ENCODE measurements at regions not wholly inside any gene's neighbourhood (a gene's known extent, or its start where the extent isn't known, plus 50 kb on each side); places are given as distances from the start of the nearest gene placed in this dataset.

- no peak for FAIRE-seq
- H3K4me3 ChIP-seq, result no peak overlapping the region
- ATAC-seq, result no peak
- ChIA-PET POLR2A (no interaction called here), CTCF (no interaction called here)
- H3K4me1 ChIP-seq, result no peaks in the 10 kb centered on the region
- no peak for DNase-seq (ENCODE audit: low read depth in 1 of 2, low spot score in 1 of 2)
- 7% methylated on average over 4 of the region's 4 CpGs for WGBS (ENCODE audit: missing lambda C conversion rate)
- TF ChIP-seq TFCP2L1 (CRISPR knock-in tag; IDR thresholded peaks at IDR 0.05) (no peak), NPAS2 (CRISPR knock-in tag; IDR thresholded peaks at IDR 0.05; ENCODE audit: borderline replicate concordance) (no peak), SMC3 (IDR thresholded peaks at IDR 0.05) (no peak), CHD4 (IDR thresholded peaks at IDR 0.05; ENCODE audit: borderline replicate concordance) (no peak), HMGXB4 (CRISPR knock-in tag; IDR thresholded peaks at IDR 0.05; ENCODE audit: borderline replicate concordance) (no peak), NR3C1 (IDR thresholded peaks at IDR 0.05) (no peak), CBX8 (IDR thresholded peaks at IDR 0.05) (no peak), CHD2 (IDR thresholded peaks at IDR 0.05; ENCODE audit: low read length, partially characterized antibody) (no peak)
- no peak overlapping the region for H3K27ac ChIP-seq
- H3K4me2 ChIP-seq, result no peak overlapping the region
- H3K9me3 ChIP-seq, result no peaks in the 10 kb centered on the region
These were observed 229.7 kb downstream of the BUD13 start for GRCh38 chr11:116543099-116543498.

GRCh38 chr11:116542406-116542805, 230.4 kb downstream of the BUD13 start:
- TF ChIP-seq KDM1A (IDR thresholded peaks at IDR 0.05; ENCODE audit: low read depth) (no peak), EHMT2 (IDR thresholded peaks at IDR 0.05; ENCODE audit: low read depth) (no peak), ELK1 (IDR thresholded peaks at IDR 0.05; ENCODE audit: low read depth, low read length) (no peak), ZNF302 (CRISPR knock-in tag; IDR thresholded peaks at IDR 0.05) (no peak)
- POLR2A ChIA-PET, result no interaction called here
- H3K9me3 ChIP-seq, result no peaks in the 10 kb centered on the region
- CTCF ChIA-PET, result no interaction called here
- no peak overlapping the region for H3K4me2 ChIP-seq
- no peaks in the 10 kb centered on the region for H3K4me1 ChIP-seq
- no peak for FAIRE-seq
- no peak overlapping the region for H3K27ac ChIP-seq
- no peak overlapping the region for H3K4me3 ChIP-seq
- ATAC-seq, result no peak
- no peak for DNase-seq (ENCODE audit: low read depth in 1 of 2, low spot score in 1 of 2)
- 0% methylated on average over 6 of the region's 6 CpGs for WGBS (ENCODE audit: missing lambda C conversion rate)

- no peak for DNase-seq (ENCODE audit: low read depth in 1 of 2, low spot score in 1 of 2)
- ChIA-PET CTCF (no interaction called here), POLR2A (no interaction called here)
- 0% methylated on average over 1 of the region's 1 CpG for WGBS (ENCODE audit: missing lambda C conversion rate)
- TF ChIP-seq EP300 (IDR thresholded peaks at IDR 0.05) (no peak), KDM1A (IDR thresholded peaks at IDR 0.05; ENCODE audit: low read depth) (no peak), FOSB (CRISPR knock-in tag; IDR thresholded peaks at IDR 0.05) (no peak), FOSL2 (IDR thresholded peaks at IDR 0.05) (no peak), FOSL2 (CRISPR knock-in tag; IDR thresholded peaks at IDR 0.05) (no peak), ATOH8 (CRISPR knock-in tag; IDR thresholded peaks at IDR 0.05; ENCODE audit: low read depth) (no peak), EHMT2 (IDR thresholded peaks at IDR 0.05; ENCODE audit: low read depth) (no peak), FOXS1 (CRISPR knock-in tag; IDR thresholded peaks at IDR 0.05) (no peak), POLR2AphosphoS2 (conservative IDR thresholded peaks at IDR 0.05; ENCODE audit: low read length) (no peak), CHD2 (IDR thresholded peaks at IDR 0.05; ENCODE audit: low read length, partially characterized antibody) (no peak), NR3C1 (IDR thresholded peaks at IDR 0.05) (no peak), CEBPB (IDR thresholded peaks at IDR 0.05) (no peak)
- no peak for FAIRE-seq
- Histone ChIP-seq H3K9me3 (no peaks in the 10 kb centered on the region), H3K4me3 (no peak overlapping the region), H3K4me2 (no peak overlapping the region), H3K27ac (no peak overlapping the region), H3K4me1 (no peaks in the 10 kb centered on the region)
- ATAC-seq, result no peak
These were observed 231.3 kb downstream of the BUD13 start for GRCh38 chr11:116541460-116541859.
